HG03558 (cell line): ENCODE measurements at regions not wholly inside any gene's neighbourhood (a gene's known extent, or its start where the extent isn't known, plus 50 kb on each side); places are given as distances from the start of the nearest gene placed in this dataset.

Experiments
- ATAC-seq: cut with Tn5 transposase; IDR thresholded peaks from one replicate; pipeline ENCODE4 v1.9.1; 2021; ENCODE audit warnings: moderate number of reproducible peaks; ENCODE audit not compliant: unreplicated experiment; ENCODE audit errors: extremely low read depth

DNA sequence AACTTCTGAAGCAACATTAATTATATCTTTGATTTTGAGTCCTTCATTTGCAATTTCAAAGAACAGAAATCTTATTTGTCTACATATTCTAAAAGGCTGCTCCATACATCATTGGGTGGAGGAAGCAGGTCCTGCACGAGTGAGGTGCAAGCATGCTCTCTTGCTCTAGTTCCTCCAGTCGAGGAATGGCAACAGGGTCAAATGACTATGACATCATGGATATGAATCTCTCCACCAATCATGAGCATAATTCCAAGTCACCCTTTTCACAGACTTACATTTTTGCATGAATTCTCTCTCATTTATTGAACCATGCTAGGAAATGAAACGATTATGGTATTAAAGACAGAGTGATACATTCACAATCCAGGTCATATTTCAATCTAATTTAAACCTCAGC, 608.8 kb upstream of the SOX11 start:
- no peak for ATAC-seq

DNA sequence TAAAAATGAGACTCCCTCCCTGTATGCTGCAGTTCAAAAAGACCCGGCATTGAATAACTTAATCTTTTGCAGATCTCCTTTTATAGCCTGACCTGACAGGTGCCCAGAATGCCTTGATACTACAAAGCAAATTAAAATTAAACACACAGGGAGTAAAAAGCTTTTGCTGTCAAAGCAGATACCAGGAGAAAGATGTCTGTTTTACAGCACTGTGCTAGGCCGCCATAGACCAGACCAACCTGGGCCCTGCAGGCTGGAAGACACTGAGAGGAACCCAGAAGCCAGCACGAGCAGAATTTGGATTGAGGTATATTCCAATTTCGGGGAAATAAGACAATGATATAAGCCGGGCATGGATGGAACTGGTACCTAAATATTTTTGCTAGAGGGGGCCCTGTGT, 602.8 kb upstream of the SOX11 start:
- ATAC-seq, result no peak

DNA sequence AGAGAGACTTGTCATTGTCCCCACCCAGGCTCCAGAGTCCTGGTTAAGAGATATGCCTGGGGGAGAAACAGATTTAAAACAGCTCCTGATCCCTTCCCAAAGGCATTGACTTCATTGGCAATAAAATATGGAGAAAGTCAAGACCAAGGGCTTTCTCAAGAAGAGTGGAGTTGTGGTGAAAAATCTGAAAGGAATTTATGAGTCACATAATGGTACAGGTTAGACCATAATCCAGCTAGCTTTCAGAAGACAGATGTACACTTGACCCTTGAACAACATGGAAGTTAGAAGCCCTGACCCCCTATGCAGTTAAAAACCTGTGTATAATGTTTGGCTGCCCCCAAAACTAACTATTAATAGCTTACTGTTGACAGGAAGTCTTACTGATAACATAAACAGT, 599.1 kb upstream of the SOX11 start:
- no peak for ATAC-seq

DNA sequence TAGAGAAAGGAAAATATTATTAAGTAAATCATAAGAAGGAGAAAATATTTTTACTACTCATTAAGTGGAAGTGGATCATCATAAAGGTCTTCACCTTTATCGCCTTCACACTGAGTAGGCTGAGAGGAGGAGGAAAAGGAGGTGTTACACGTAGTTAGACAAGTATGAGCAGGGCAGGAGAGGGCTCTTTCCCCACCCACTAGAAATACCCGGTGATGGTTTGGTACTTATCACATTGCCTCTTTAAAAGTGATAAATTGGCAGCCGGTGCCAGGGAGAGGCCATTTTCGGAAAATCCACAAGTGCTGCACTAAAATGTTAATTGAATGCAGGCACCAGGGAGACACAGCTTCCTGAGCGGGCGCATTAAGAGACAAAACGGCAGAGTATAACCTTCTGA, 598.7 kb upstream of the SOX11 start:
- ATAC-seq, result no peak

DNA sequence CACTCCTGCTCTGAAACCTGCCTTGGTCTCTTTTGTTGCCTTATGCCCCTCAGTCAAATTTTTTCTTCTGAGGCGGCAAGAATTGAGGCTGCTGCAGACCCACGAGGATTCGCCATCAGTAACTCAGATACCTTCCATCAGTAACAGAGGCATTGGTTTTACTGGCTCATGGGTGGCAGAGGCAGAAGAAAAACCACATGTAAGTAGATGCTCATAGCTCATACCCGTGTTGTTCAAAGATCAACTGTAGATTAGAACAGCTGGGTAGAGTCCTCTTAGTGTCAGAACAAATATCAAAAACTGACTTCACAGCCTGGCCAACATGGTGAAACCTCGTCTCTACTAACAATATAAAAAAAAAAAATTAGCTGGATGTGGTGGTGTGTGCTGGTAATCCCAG, 598.0 kb upstream of the SOX11 start:
- no peak for ATAC-seq

DNA sequence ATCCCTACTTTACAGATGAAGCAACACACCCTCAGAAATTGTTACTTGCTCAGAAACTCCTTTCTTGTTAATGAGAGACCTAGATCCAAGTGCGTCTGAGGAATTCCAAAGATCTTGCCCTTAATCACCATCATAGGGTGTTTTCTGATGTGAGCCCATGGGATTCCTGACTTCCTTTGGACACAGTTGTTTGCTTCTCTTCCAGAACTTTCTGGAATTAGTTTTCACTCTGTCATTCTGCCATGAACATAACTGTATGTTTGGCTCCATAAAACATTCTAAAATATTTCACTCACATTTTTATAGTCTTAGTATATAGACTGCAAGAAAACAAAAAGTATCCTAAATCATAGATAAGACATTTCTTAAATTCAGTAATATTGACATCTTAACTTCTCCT, 593.9 kb upstream of the SOX11 start:
- no peak for ATAC-seq

DNA sequence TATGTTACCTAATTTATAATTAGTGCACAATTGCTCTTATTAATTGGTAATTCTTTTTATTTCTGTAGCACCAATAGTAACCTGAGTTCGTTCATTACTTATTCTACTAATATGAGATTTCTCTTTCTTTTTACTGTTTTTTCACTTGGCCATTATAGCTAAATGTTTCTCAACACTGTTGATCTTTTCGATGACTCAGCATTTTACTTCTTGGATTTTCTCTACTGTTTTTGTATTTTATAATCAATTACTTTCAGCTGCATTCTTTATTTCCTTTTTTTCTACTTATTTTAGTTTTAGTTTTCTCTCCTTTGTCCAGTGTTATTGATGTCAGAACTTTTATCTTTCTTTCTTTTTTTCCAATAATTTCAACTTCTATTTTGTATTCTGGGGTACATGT, 589.4 kb upstream of the SOX11 start:
- no peak for ATAC-seq

DNA sequence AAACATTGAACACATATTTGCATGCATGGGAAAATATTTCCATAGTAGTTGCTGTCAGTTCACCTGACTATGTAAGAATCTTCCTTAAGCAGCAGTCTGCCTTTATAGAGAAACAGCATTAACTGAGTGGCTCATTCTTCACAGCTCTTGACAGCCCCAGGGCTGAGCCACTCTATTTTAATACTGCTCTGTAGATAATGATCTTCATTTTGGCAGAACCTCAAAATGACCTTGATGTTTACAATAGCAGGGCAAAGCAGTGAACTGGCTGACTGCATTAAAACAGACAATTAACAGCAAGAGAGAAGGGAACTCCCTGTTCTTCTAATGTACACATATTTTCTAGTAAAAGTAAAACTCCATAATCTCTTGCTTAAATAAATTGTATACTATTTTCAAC, 580.6 kb upstream of the SOX11 start:
- no peak for ATAC-seq

DNA sequence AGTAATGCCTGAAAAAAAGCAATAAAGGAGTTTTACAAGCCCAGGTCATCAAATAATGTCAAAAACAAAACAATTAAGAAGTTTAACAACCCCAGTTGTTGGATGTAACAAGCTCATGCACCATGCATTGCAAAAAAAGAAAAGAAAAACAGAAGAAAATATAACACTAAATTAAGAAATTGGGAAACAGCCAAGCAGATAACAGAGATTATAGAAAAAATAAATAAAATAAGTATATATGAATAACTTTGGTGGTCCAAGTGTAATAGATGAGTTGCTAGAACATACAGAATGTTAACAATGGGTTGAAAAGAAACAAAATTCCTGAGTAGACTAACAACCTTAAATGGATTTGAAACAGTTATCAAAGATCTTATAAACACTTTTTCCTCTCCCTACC, 573.1 kb upstream of the SOX11 start:
- no peak for ATAC-seq

DNA sequence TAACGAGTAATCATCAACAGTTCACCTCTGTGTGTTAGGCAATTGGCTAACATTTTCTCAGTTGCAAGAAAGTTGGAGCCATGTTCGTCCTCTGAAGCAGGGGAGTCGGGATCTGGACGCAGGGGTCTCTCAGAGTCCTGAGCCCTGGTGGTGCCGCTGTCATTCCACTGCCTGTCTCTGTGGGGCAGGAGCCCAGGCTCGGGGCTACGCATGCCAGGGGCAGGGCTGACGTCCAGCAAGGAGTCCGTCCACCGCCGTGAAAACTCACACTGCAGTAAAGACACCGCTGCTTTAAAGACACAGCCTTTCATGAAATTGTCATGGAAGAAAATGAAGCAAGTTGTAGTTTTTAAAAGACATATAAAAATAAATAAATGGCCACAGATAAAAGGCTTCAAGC, 571.1 kb upstream of the SOX11 start:
- no peak for ATAC-seq

DNA sequence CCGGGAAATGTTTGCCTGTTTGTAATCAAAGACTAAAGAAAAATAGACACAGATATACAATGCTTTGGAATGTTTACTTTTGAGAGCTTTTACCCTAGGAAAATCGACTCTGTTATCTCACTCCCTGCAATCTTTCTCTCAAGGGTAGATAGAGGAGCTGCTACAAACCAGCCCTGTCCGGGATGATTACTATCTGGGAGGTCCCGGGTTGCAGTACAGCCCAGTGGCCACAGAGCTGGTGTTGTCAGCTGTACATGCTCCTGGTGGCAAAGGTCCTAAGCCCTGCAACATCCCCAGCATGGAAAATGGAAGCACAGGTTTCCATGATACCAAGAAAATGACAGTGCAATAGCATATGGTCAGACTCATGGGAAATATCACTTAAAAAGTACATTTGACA, 570.5 kb upstream of the SOX11 start:
- ATAC-seq, result no peak

DNA sequence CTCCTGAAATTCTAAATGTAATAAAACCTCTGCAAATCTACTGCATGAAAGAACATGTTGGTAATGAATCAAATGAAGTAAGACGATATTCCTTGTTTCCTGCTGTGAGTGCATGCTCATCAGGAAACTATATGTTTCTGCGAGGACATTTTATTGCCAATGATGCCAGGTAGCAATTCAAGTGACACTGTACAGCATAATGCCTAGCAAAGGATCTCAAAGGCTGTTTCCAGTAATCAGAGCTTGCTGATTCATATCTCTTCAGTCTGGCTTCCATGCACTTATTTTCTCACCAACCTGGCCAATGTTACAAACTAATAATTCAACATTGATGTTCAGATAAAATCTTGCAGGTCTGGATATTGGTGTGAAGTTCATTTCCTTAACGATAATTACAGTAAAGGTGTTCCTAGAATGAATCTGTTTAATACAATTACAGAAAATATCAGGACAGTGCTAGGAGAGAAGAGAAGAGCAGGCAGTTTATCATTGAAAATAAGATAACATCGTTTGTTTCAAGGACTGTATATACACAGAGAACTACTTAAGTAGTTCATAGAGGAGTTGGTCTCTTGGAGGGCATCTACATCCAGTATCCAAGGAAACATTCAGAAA, 568.5 kb upstream of the SOX11 start:
- ATAC-seq, result no peak

DNA sequence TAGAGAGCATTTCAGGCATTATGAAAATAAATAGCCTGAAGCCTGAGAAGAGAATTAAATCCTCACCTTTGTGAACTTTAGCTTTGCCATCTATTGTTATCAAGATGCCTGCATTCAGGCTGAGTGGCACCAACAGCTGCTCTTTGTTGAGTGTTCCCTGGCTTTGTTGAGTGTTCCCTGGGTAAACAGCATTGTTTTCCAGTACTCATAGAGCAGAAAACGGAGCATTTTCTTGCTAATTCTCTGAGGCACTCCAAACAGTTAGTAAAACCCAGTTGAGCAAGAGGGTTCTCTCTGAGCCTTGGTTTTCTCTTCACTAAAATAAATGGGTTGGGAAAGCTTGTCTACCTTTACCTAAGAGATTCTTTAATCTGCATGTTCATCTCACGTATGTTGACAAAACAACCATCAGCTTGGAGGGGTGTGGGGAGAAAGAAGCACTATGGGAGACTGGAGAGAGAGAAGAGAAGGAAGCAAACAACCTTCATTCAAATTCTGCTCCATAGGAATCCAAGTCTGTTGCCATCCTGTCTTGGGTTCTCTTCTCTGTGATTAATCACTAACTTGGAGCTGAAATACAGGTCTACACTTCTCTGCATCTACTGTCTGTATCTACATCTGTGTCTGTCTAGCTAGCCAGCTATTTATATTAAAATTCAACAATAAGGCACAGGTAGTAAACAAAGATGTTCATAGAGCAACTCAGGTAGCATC, 567.0 kb upstream of the SOX11 start:
- no peak for ATAC-seq

DNA sequence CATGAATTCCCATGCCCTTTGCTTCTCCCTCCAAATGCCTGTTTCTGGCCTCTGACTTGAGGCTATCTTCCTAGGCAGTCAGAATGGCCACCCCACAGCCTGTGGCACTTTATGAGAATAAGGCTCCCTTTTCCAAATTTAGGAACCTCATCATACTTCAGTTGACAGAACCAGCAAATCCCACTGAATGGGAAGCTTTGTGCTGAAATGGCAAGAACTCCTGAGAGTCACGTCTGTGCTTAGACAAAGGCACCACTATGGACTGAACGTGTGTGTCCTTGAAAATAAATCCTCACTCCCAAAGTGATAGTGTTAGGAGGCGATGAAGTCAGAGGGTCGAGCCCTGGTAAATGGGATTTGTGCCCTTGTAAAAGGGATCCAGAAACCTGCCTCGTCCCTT, 559.9 kb upstream of the SOX11 start:
- ATAC-seq, result no peak

DNA sequence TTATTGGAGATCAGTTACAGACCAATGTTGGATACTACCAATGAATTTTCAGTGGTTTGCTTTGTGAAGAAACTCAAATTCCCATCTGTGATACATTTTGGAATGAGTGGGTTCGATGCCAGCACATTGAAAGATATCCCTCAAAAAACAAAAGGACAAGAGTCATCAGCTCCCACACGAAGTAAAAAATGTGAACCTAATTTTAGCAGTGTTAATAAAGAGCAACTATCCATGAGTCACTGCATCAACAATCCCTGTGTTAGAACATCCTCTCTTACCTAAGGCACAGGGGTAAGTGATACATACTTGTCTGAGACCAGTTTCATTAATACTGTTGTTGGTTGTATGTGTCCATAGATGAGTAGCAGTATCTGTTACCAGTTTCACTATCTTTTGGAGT, 551.8 kb upstream of the SOX11 start:
- ATAC-seq, result no peak

DNA sequence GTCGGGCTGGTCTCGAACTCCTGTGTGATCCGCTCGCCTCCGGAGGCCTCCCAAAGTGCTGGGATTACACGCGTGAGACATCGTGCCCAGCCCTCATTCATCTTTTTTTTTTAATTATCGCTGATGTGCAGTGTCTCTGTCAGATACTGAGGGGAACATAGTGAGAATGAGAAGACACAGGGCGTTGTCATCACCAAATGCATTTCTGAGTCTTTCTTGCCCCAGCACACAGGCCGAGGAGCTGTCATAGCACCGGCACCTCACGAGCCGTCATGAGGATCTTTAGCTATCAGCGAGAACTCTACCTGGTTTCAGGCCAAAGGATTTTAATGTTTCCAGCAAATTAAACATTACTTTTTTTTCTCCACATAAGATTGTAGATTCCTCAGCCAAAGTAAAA, 548.0 kb upstream of the SOX11 start:
- no peak for ATAC-seq

DNA sequence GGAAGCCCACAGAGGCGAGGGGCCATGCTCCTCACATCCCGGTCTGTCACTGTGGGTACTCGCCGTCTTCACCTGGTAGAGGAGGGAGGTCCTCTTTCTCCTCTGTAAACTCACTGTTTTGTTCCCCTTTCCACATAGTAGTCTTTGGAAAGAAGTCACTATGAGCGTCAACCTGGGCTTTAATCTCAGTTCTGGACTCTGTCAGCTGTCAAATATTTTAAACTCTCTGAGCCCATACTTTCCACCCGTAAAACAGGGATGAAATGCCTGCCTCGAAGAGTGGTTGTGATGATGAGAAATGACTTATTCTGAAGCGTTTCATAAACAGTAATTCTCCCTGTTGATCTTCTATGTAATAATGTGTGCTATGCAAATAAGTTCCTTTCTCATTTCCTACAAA, 547.1 kb upstream of the SOX11 start:
- no peak for ATAC-seq

DNA sequence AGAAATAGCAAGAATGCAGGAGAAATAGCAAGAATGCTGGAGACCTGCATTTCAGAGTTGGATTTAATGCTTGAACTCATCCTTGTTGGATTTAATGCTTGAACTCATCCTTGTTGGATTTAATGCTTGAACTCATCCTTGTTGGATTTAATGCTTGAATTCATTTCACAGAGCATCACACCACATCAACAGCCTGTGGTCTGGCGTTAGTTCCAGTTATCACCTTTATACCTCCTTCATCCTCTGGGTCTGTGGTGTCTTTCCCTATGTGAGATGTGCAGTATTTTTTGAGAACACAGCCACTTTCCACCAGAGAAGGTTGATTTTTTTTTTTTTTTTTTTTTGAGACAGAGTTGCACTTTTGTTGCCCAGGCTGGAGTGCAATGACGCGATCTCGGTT, 546.4 kb upstream of the SOX11 start:
- no peak for ATAC-seq

DNA sequence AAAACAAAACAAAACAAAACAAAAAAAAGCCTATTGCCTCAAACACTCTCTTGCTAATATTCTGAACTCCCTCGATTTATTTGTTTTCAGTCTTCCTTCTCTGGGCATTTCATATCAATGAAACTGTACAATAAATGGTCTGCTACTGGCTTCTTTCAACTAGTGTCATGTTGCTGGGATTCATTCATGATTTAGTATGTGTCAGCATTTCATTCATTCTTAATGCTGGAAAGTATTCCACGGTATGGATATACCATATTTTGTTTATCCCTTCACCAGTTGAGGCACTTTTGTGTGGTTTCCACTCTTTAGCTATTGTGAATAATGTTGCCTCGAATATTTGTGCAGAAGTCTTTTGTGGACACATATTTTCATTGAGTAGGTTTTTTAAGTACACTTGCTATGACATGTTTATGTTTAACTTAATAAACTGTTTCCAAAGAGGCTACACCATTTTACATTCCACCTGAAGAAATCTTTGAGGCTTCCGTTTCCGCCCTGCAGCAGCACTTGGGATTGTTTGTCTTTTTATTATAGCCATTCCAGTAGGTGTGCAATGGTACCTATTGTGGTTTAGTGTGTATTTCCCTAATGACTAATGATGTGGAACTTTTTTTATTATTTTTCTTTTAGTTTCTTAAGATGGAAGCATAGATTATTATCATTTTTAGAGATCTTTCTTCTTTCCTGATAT, 543.6 kb upstream of the SOX11 start:
- ATAC-seq, result no peak

DNA sequence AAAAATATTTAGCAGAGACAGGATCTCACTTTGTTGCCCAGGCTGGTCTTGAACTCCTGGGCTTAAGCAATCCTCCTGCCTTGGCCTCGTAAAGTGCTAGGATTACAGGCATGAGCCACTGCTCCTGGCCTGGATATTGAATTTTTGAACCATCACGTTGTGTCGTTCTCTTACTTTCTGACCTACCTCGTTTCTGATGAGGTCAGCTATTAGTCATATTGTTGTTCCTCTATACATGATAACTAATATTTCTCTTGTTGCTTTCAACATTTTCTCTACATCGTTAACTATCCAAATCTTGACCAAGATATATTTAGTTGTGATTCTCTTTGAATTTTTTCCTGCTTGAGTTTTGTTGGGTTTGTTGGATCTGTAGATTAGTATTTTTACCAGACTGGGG, 541.3 kb upstream of the SOX11 start:
- no peak for ATAC-seq

DNA sequence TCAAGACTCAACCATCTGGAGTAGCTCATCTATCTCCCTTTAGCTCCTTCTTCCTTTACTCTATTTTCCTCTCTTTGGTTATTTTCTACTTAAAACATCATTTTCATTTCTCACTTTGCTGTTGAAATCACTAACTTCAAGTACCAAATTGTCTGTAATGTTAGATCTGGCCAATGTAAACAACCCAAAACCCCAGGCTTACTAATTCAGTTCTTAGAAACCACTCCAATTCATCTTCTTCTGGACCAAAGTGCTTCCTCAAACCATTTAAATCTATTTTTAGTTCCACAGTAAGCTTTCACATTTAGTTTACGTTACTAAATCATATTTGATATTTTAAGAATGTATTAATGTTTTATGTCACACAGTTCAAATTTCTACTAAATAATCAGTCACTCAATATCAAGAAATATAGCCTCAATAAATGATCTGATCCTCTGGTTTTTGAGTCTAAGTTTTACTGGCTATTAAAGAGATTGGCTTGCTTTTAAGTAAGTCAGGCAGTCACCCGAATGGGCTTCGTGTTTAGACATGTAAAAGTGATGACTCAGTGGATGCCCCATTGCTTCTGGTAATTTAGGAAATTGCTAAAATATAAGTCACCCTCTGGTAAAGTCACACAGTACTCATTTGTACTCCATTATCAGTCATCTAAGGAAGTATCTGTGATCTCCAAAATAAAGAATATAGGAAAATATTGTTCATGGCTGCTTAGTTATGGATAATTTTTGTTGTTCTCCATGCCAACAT, 527.2 kb upstream of the SOX11 start:
- no peak for ATAC-seq
